ENCODE measurements at regions not wholly inside any gene's neighbourhood (a gene's known extent, or its start where the extent isn't known, plus 50 kb on each side); places are given as distances from the start of the nearest gene placed in this dataset.
"Not testable (repeated sequence)": the region's sequence is repeated elsewhere in the genome, so short reads cannot be mapped to it uniquely, and the experiment has no call there.

- TF ChIP-seq, protein P1, sequence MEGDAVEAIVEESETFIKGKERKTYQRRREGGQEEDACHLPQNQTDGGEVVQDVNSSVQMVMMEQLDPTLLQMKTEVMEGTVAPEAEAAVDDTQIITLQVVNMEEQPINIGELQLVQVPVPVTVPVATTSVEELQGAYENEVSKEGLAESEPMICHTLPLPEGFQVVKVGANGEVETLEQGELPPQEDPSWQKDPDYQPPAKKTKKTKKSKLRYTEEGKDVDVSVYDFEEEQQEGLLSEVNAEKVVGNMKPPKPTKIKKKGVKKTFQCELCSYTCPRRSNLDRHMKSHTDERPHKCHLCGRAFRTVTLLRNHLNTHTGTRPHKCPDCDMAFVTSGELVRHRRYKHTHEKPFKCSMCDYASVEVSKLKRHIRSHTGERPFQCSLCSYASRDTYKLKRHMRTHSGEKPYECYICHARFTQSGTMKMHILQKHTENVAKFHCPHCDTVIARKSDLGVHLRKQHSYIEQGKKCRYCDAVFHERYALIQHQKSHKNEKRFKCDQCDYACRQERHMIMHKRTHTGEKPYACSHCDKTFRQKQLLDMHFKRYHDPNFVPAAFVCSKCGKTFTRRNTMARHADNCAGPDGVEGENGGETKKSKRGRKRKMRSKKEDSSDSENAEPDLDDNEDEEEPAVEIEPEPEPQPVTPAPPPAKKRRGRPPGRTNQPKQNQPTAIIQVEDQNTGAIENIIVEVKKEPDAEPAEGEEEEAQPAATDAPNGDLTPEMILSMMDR (IDR thresholded peaks at IDR 0.05; ENCODE audit: extremely low read depth in 1 of 2, insufficient read depth in 1 of 2, low read depth in 1 of 2, low read length in 2 of 2), result not testable (repeated sequence)
- TF ChIP-seq JUN (IDR thresholded peaks at IDR 0.05; ENCODE audit: borderline replicate concordance, insufficient read depth, insufficient read length, low read depth); POLR2AphosphoS5 (IDR thresholded peaks at IDR 0.05; ENCODE audit: insufficient read depth, low read depth, low read length); POLR2A (IDR thresholded peaks at IDR 0.05; ENCODE audit: low read depth, low read length); EZH2 (IDR thresholded peaks at IDR 0.05; ENCODE audit: borderline replicate concordance, low read depth, low read length, severe bottlenecking); MYC (IDR thresholded peaks at IDR 0.05; ENCODE audit: low read depth, low read length); FOS (IDR thresholded peaks at IDR 0.05; ENCODE audit: borderline replicate concordance, insufficient read depth, low read length): not testable (repeated sequence)
- TF ChIP-seq, protein P2, sequence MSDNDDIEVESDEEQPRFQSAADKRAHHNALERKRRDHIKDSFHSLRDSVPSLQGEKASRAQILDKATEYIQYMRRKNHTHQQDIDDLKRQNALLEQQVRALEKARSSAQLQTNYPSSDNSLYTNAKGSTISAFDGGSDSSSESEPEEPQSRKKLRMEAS (IDR thresholded peaks at IDR 0.05; ENCODE audit: insufficient read depth, insufficient read length), result not testable (repeated sequence)
These were observed 119.0 kb downstream of the TMEM121 start for GRCh38 chr14:105645389-105645788.

Measured in endothelial cell of umbilical vein (primary cell).